MM.1S (cell line): ENCODE measurements at regions not wholly inside any gene's neighbourhood (a gene's known extent, or its start where the extent isn't known, plus 50 kb on each side); places are given as distances from the start of the nearest gene placed in this dataset.

Experiments
- CTCF ChIP-seq: fragments of 300-600 bp; sonication (generic); IDR thresholded peaks from 2 replicates; pipeline ENCODE4 v1.5.1; 2016; ENCODE audit warnings: antibody characterized with exemption, low read length, mixed read lengths
- EZH2 ChIP-seq: fragments of 300-600 bp; sonication (generic); optimal IDR thresholded peaks from 2 replicates; pipeline ENCODE3; 2017; ENCODE audit warnings: low read depth, mild to moderate bottlenecking, antibody characterized with exemption, low read length, mixed read lengths

GRCh38 chr3:144121661-144122060 is 150.0 kb downstream of the DIPK2A start:
- TF ChIP-seq CTCF: no peak
- no peak for TF ChIP-seq EZH2
